VCaP (cell line): ENCODE measurements at regions not wholly inside any gene's neighbourhood (a gene's known extent, or its start where the extent isn't known, plus 50 kb on each side); places are given as distances from the start of the nearest gene placed in this dataset.

Experiments used
- H3K27ac ChIP-seq: fragments of 450-650 bp; 2 replicates; pipeline ENCODE4 v1.5.1; 2017
- TF ChIP-seq, protein P1 (sequence below): fragments of 450-650 bp; conservative IDR thresholded peaks from 2 replicates; pipeline ENCODE4 v1.5.1; 2017; ENCODE audit warnings: mild to moderate bottlenecking, moderate library complexity

DNA sequence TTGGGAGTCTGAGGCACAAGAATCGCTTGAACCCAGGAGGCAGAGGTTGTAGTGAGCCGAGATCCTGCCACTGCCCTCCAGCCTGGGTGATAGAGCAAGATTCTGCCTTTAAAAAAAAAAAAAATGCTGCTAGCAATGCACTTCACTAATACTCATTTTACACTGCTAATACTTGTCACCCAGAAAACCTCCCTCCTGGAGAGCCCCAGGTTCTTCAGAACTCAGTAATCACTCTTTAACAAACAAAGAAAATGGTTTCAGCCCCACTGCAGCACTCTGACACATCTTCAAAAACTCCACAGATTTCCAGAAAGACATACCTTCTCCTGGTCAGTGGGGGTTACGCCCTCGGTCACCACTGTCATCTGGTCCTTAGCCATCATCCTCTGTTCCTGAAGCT is 366.7 kb downstream of the SHQ1 start:
- H3K27ac ChIP-seq: no peak overlapping the region; the same call in 1 of the 2 replicates
- TF ChIP-seq, protein P1, sequence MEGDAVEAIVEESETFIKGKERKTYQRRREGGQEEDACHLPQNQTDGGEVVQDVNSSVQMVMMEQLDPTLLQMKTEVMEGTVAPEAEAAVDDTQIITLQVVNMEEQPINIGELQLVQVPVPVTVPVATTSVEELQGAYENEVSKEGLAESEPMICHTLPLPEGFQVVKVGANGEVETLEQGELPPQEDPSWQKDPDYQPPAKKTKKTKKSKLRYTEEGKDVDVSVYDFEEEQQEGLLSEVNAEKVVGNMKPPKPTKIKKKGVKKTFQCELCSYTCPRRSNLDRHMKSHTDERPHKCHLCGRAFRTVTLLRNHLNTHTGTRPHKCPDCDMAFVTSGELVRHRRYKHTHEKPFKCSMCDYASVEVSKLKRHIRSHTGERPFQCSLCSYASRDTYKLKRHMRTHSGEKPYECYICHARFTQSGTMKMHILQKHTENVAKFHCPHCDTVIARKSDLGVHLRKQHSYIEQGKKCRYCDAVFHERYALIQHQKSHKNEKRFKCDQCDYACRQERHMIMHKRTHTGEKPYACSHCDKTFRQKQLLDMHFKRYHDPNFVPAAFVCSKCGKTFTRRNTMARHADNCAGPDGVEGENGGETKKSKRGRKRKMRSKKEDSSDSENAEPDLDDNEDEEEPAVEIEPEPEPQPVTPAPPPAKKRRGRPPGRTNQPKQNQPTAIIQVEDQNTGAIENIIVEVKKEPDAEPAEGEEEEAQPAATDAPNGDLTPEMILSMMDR: no peak

DNA sequence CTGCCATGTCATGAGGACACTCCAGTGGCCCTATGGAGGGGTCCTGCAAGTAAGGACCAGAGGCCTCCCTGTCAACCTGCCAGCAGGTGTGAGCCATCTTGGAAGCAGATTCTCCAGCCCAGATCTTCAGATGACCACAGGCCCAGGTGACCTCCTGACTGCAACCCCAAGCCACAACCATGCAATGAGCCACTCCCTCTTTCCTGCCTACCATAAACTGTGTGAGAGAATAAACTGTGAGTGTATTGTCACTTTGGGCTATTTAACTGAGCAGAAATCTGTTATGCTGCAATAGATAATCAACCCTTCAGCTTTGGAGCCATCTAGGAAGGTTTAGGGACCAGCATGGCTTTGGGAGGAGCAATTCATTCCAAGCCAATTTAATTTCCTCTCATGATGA is 367.9 kb downstream of the SHQ1 start:
- TF ChIP-seq, protein P1: no peak
- H3K27ac ChIP-seq: no peak overlapping the region

DNA sequence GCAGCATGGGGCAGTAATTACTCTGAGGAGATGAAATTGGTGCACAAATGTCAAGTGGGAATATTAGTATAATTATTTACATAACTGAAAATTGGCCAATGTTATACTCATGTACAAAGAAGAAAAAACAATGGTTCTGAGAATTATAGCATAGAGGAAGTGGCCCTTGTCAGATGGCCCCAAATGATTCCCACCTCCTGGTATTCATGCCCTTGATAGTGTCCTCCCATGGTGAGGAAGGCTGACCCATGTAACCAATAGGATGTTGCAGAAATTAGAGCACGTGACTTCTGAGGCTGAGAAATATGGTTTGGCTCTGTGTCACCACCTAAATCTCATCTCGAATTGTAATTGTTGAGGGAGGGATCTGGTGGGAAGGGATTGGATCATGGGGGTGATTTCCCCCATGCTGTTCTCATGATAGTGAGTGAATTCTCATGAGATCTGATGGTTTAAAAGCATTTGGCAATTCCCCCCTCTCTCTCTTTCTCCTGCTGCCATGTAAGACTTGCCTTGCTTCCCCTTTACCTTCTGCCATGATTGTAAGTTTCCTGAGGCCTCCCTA is 368.5 kb downstream of the SHQ1 start:
- TF ChIP-seq, protein P1: no peak
- no peak overlapping the region for H3K27ac ChIP-seq

- TF ChIP-seq, protein P1: no peak
- no peak overlapping the region for H3K27ac ChIP-seq
These were observed 372.1 kb downstream of the SHQ1 start for GRCh38 chr3:72476139-72476483.

GRCh38 chr3:72475258-72476138 is 372.7 kb downstream of the SHQ1 start:
- TF ChIP-seq, protein P1: no peak
- H3K27ac ChIP-seq: no peak overlapping the region

GRCh38 chr3:72474775-72475174 is 373.5 kb downstream of the SHQ1 start:
- H3K27ac ChIP-seq: no peak overlapping the region
- TF ChIP-seq, protein P1: no peak

DNA sequence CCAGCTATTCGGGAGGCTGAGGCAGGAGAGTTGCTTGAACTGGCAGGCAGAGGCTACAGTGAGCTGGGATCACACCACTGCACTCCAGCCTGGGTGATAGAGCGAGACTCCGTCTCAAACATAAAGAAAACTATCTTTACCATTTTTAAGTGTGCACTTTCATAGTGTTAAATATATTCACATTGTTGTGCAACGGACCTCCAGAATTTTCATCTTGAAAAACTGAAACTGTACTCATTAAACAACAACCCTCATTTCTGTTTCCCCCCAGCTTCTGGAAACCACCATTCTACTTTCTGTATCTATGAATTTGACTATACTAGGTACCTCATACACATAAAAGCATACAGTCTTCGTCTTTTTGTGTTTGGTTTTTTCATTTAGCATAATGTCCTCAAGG is 375.1 kb downstream of the SHQ1 start:
- TF ChIP-seq, protein P1: no peak

More for the DNA sequence above, 375.1 kb downstream of the SHQ1 start:
- no peak overlapping the region for H3K27ac ChIP-seq
